PC-3 (cell line): ENCODE measurements at regions not wholly inside any gene's neighbourhood (a gene's known extent, or its start where the extent isn't known, plus 50 kb on each side); places are given as distances from the start of the nearest gene placed in this dataset.

ENCODE experiments used
- ATAC-seq: fragments of 200-7000 bp; cut with Tn5 transposase; 2 replicates; pipeline ENCODE4 v1.9.1; 2020; ENCODE audit warnings: mild to moderate bottlenecking, moderate library complexity
- BruUV-seq: library from RNA; stranded (reverse); fragments of 400-500 nt; replicated peaks from 2 replicates; lab custom pipeline; 2021; lab: Mats Ljungman, UMichigan
- CTCF ChIA-PET: fragments of 300-600 bp; sonication (Branson Sonifier 250); formaldehyde crosslinking; loops from one replicate; lab custom pipeline; 2022; ENCODE audit warnings: antibody characterized with exemption; lab: Charles Lee
- POLR2A ChIA-PET: fragments of 300-600 bp; sonication (Branson Sonifier 250); formaldehyde crosslinking; loops from one replicate; lab custom pipeline; 2022; ENCODE audit warnings: antibody characterized with exemption; ENCODE audit not compliant: unreplicated experiment; lab: Charles Lee
- DNase-seq: peaks from one replicate; pipeline ENCODE4 v3.0.0-alpha.2; 2015
- H2AFZ ChIP-seq: fragments of 300-600 bp; sonication (generic); 2 replicates; pipeline ENCODE4 v1.6.0; 2016; ENCODE audit warnings: antibody characterized with exemption, low read length
- H3F3A ChIP-seq: fragments of 300-600 bp; sonication (generic); one replicate; pipeline ENCODE4 v1.6.0; 2017; ENCODE audit warnings: antibody characterized with exemption, low read length, control low read depth, mild to moderate bottlenecking; ENCODE audit not compliant: unreplicated experiment
- H3K27ac ChIP-seq: fragments of 300-600 bp; sonication (generic); 2 replicates; pipeline ENCODE4 v1.5.1; 2016; ENCODE audit warnings: mild to moderate bottlenecking, low read length
- H3K27me3 ChIP-seq: fragments of 300-600 bp; sonication (generic); 2 replicates; pipeline ENCODE4 v1.6.1; 2016; ENCODE audit warnings: low read length, mixed read lengths
- H3K36me3 ChIP-seq: fragments of 300-600 bp; sonication (generic); 2 replicates; pipeline ENCODE4 v1.6.1; 2016; ENCODE audit warnings: low read depth, mixed run types, low read length, mixed read lengths
- H3K4me1 ChIP-seq: fragments of 300-600 bp; sonication (generic); 2 replicates; pipeline ENCODE4 v1.5.1; 2016; ENCODE audit warnings: low read length; ENCODE audit not compliant: insufficient read depth
- H3K4me2 ChIP-seq: fragments of 300-600 bp; sonication (generic); 2 replicates; pipeline ENCODE4 v1.6.0; 2016; ENCODE audit warnings: low read length
- H3K4me3 ChIP-seq: fragments of 300-600 bp; sonication (generic); 2 replicates; pipeline ENCODE4 v1.5.1; 2016; ENCODE audit warnings: mild to moderate bottlenecking, low read length, mixed read lengths
- H3K79me2 ChIP-seq: fragments of 300-600 bp; sonication (generic); 2 replicates; pipeline ENCODE4 v1.6.1; 2017; ENCODE audit warnings: low read length, mixed read lengths
- H3K9ac ChIP-seq: fragments of 300-600 bp; sonication (generic); 2 replicates; pipeline ENCODE4 v1.6.0; 2016; ENCODE audit warnings: mild to moderate bottlenecking, low read length
- H3K9me2 ChIP-seq: fragments of 300-600 bp; sonication (generic); replicated peaks from 2 replicates; pipeline ENCODE4 v1.6.1; 2016; ENCODE audit warnings: mixed run types, low read length, mixed read lengths
- H3K9me3 ChIP-seq: fragments of 300-600 bp; sonication (generic); 2 replicates; pipeline ENCODE4 v1.6.1; 2016; ENCODE audit warnings: low read length, mixed read lengths
- H4K20me1 ChIP-seq: fragments of 300-600 bp; sonication (generic); 2 replicates; pipeline ENCODE4 v1.6.1; 2016; ENCODE audit warnings: low read length, mixed read lengths
- EZH2 ChIP-seq: fragments of 300-600 bp; sonication (generic); IDR thresholded peaks from one replicate; pipeline ENCODE4 v1.6.1; 2017; ENCODE audit warnings: antibody characterized with exemption, mild to moderate bottlenecking, low read length; ENCODE audit not compliant: unreplicated experiment
- EZH2phosphoT487 ChIP-seq: fragments of 300-600 bp; sonication (generic); IDR thresholded peaks from 2 replicates; pipeline ENCODE4 v1.6.1; 2018; ENCODE audit warnings: mild to moderate bottlenecking, antibody characterized with exemption, low read length, borderline replicate concordance
- intact Hi-C: fragments of 100-400 bp; cut with micrococcal nuclease; formaldehyde crosslinking; loops from 2 replicates; pipeline ENCODE4 v1.9.0; 2023
- TF ChIP-seq, protein P1 (sequence below): fragments of 300-600 bp; sonication (generic); conservative IDR thresholded peaks from 2 replicates; pipeline ENCODE4 v1.5.1; 2017; ENCODE audit warnings: antibody characterized with exemption, low read depth, mild to moderate bottlenecking, low read length

DNA sequence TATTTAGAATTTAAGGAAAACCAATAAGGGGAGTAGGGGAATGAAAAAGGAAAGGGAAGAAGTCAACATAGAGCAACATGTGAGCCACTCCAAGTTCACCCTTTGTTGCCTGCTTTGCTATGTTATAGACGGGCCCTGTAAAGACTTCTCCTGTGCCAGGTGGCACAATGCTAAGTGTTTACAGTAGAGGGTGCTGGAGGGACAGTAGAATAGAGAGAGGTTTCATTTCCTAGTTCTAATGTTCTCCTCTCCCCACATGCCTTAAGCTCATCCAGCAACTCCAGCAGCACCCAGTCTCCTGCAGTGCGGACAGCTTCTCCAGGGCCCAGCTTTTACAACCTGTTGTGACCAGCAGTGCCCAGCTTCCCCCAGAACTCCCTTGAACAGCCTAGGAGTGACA lies 468.0 kb downstream of the HS3ST3B1 start:
- TF ChIP-seq, protein P1, sequence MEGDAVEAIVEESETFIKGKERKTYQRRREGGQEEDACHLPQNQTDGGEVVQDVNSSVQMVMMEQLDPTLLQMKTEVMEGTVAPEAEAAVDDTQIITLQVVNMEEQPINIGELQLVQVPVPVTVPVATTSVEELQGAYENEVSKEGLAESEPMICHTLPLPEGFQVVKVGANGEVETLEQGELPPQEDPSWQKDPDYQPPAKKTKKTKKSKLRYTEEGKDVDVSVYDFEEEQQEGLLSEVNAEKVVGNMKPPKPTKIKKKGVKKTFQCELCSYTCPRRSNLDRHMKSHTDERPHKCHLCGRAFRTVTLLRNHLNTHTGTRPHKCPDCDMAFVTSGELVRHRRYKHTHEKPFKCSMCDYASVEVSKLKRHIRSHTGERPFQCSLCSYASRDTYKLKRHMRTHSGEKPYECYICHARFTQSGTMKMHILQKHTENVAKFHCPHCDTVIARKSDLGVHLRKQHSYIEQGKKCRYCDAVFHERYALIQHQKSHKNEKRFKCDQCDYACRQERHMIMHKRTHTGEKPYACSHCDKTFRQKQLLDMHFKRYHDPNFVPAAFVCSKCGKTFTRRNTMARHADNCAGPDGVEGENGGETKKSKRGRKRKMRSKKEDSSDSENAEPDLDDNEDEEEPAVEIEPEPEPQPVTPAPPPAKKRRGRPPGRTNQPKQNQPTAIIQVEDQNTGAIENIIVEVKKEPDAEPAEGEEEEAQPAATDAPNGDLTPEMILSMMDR: no peak
- no peak for TF ChIP-seq EZH2
- no peak for TF ChIP-seq EZH2phosphoT487
- no peak for DNase-seq
- intact Hi-C loops: no loop called here
- H3K4me3 ChIP-seq: no peak overlapping the region
- POLR2A ChIA-PET: no interaction called here
- H3K4me1 ChIP-seq: no peaks in the 10 kb centered on the region
- no peaks in the 10 kb centered on the region for H4K20me1 ChIP-seq
- no peak overlapping the region for H3K27ac ChIP-seq
- no peak overlapping the region for H2AFZ ChIP-seq
- H3F3A ChIP-seq: no peaks in the 10 kb centered on the region
- no TSS peak for BruUV-seq
- CTCF ChIA-PET: no interaction called here
- H3K9me3 ChIP-seq: no peaks in the 10 kb centered on the region
- peaks cover 35% of the 10 kb centered on the region for H3K27me3 ChIP-seq
- H3K79me2 ChIP-seq: no peaks in the 10 kb centered on the region
- no peak overlapping the region for H3K4me2 ChIP-seq
- ATAC-seq: no peak
- H3K9me2 ChIP-seq: no peaks in the 10 kb centered on the region
- H3K36me3 ChIP-seq: no peaks in the 10 kb centered on the region
- H3K9ac ChIP-seq: no peak overlapping the region

DNA sequence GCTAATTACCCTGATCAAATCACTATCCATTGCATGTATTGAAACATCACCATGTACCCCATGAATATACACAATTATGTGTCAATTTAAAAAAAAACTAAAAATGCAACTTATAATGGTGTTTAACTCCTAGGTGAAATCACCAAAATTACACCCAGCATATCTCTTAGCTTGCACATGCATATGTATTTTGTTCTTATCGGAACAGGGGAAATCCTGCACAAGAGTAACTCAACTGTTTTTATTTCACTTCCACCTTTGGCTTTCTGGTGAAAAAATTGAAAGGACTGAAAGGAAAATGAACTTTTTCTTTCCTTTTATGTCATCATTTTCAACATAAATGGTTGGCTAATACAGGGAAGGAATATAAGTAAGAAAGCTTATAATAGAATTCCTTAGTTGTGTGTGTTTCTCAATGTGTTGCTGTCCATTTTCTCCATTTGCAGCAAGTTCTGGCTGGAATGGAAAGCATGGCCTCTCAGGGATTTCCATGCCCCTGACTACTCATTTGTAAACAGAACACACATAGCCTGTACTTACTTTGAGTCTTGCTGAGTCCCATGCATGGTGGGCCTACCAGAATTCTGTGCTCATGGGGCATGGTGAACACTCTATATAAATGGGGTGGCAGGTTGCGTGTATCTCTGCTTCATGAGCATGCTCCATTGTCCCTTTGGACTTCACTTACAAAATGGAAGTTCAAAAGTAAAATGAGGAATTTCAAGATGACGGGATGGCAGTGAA lies 462.0 kb downstream of the HS3ST3B1 start:
- no peaks in the 10 kb centered on the region for H3K79me2 ChIP-seq
- no peaks in the 10 kb centered on the region for H3K36me3 ChIP-seq
- ChIA-PET POLR2A (no interaction called here), CTCF (no interaction called here)
- ATAC-seq (no peak), DNase-seq (no peak)
- no peak overlapping the region for H3K9ac ChIP-seq
- 0 out of 2 replicates have a peak, but pooled peaks cover 11% of the 10 kb centered on the region for H3K27me3 ChIP-seq
- no peak overlapping the region for H2AFZ ChIP-seq
- H3K4me2 ChIP-seq: no peak overlapping the region
- no peak overlapping the region for H3K27ac ChIP-seq
- TF ChIP-seq, protein P1: no peak
- TF ChIP-seq EZH2phosphoT487 (no peak), EZH2 (no peak)
- no TSS peak for BruUV-seq
- no peaks in the 10 kb centered on the region for H3K4me1 ChIP-seq
- intact Hi-C loops: no loop called here
- no peaks in the 10 kb centered on the region for H3K9me2 ChIP-seq
- H4K20me1 ChIP-seq: no peaks in the 10 kb centered on the region
- H3K9me3 ChIP-seq: no peaks in the 10 kb centered on the region
- no peaks in the 10 kb centered on the region for H3F3A ChIP-seq
- H3K4me3 ChIP-seq: no peak overlapping the region

DNA sequence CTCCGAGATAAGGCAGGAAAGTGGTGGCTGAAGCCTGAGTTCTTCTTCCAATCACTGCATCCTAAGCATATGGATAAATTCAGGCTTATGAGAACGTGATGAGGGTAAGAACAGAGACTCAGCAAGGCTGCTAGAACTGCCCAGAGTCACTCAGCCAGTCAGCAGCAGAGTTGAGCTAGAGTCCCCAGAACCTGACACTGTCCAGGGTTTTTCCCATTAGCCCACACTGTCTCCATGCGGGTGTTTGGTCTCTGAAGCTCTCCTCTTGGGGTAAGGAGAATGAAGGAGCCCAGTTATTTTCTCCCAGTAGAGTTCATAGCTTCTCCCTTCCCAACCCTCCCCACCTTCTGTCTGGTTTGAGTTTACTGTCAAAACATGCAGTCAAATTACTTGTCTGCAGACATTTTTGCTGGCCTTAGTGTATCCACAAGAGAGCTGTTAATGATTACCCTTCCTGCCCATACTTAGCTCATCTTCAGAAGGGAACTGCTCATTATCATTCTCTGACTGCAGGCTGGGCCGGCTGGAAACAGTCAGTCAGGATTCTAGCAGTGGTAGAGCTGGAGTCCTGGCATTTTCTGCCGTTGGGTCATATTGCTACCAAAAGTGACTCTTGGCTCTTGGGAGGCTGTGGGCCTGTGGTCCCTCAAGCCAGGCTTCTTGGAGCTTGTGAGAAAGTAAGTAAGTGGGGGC lies 460.0 kb downstream of the HS3ST3B1 start:
- H3K9me2 ChIP-seq: no peaks in the 10 kb centered on the region
- H3K79me2 ChIP-seq: no peaks in the 10 kb centered on the region
- no peak overlapping the region for H3K4me3 ChIP-seq
- H3K9me3 ChIP-seq: no peaks in the 10 kb centered on the region
- no TSS peak for BruUV-seq
- no peaks in the 10 kb centered on the region for H3K36me3 ChIP-seq
- no peak for ATAC-seq
- intact Hi-C loops: no loop called here
- no peak overlapping the region for H3K9ac ChIP-seq
- CTCF ChIA-PET: no interaction called here
- peaks cover 16% of the 10 kb centered on the region; the same call in 1 of the 2 replicates for H3K27me3 ChIP-seq
- H3F3A ChIP-seq: no peaks in the 10 kb centered on the region
- H3K27ac ChIP-seq: no peak overlapping the region
- TF ChIP-seq EZH2phosphoT487 (no peak), EZH2 (no peak)
- TF ChIP-seq, protein P1: no peak
- DNase-seq: no peak
- POLR2A ChIA-PET: no interaction called here
- no peak overlapping the region for H2AFZ ChIP-seq
- 0 out of 2 replicates have a peak, but pooled peaks cover 8% of the 10 kb centered on the region for H3K4me1 ChIP-seq
- no peaks in the 10 kb centered on the region for H4K20me1 ChIP-seq
- no peak overlapping the region for H3K4me2 ChIP-seq
